ENCODE measurements at regions not wholly inside any gene's neighbourhood (a gene's known extent, or its start where the extent isn't known, plus 50 kb on each side); places are given as distances from the start of the nearest gene placed in this dataset.

DNA sequence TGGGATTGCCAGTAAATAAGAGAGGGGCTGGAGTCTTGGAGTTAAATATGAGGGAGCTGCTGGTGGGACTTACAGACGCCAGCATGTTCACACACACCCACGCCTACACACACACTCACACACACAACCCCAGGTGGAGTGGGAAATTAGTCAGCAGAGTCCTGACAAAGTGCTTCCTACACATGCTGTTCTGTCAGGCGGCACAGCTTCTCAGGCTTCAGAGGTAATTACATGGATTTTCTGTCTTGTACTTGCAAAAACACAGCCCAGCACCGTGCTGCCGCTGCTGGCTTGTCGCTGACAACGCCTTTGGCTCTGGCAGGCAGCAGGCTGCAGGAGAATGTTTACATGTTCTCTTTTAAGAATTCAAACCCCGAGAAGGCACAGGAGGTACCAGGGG, 1186.3 kb upstream of the CELF4 start (continued):
- TF ChIP-seq, protein P1, sequence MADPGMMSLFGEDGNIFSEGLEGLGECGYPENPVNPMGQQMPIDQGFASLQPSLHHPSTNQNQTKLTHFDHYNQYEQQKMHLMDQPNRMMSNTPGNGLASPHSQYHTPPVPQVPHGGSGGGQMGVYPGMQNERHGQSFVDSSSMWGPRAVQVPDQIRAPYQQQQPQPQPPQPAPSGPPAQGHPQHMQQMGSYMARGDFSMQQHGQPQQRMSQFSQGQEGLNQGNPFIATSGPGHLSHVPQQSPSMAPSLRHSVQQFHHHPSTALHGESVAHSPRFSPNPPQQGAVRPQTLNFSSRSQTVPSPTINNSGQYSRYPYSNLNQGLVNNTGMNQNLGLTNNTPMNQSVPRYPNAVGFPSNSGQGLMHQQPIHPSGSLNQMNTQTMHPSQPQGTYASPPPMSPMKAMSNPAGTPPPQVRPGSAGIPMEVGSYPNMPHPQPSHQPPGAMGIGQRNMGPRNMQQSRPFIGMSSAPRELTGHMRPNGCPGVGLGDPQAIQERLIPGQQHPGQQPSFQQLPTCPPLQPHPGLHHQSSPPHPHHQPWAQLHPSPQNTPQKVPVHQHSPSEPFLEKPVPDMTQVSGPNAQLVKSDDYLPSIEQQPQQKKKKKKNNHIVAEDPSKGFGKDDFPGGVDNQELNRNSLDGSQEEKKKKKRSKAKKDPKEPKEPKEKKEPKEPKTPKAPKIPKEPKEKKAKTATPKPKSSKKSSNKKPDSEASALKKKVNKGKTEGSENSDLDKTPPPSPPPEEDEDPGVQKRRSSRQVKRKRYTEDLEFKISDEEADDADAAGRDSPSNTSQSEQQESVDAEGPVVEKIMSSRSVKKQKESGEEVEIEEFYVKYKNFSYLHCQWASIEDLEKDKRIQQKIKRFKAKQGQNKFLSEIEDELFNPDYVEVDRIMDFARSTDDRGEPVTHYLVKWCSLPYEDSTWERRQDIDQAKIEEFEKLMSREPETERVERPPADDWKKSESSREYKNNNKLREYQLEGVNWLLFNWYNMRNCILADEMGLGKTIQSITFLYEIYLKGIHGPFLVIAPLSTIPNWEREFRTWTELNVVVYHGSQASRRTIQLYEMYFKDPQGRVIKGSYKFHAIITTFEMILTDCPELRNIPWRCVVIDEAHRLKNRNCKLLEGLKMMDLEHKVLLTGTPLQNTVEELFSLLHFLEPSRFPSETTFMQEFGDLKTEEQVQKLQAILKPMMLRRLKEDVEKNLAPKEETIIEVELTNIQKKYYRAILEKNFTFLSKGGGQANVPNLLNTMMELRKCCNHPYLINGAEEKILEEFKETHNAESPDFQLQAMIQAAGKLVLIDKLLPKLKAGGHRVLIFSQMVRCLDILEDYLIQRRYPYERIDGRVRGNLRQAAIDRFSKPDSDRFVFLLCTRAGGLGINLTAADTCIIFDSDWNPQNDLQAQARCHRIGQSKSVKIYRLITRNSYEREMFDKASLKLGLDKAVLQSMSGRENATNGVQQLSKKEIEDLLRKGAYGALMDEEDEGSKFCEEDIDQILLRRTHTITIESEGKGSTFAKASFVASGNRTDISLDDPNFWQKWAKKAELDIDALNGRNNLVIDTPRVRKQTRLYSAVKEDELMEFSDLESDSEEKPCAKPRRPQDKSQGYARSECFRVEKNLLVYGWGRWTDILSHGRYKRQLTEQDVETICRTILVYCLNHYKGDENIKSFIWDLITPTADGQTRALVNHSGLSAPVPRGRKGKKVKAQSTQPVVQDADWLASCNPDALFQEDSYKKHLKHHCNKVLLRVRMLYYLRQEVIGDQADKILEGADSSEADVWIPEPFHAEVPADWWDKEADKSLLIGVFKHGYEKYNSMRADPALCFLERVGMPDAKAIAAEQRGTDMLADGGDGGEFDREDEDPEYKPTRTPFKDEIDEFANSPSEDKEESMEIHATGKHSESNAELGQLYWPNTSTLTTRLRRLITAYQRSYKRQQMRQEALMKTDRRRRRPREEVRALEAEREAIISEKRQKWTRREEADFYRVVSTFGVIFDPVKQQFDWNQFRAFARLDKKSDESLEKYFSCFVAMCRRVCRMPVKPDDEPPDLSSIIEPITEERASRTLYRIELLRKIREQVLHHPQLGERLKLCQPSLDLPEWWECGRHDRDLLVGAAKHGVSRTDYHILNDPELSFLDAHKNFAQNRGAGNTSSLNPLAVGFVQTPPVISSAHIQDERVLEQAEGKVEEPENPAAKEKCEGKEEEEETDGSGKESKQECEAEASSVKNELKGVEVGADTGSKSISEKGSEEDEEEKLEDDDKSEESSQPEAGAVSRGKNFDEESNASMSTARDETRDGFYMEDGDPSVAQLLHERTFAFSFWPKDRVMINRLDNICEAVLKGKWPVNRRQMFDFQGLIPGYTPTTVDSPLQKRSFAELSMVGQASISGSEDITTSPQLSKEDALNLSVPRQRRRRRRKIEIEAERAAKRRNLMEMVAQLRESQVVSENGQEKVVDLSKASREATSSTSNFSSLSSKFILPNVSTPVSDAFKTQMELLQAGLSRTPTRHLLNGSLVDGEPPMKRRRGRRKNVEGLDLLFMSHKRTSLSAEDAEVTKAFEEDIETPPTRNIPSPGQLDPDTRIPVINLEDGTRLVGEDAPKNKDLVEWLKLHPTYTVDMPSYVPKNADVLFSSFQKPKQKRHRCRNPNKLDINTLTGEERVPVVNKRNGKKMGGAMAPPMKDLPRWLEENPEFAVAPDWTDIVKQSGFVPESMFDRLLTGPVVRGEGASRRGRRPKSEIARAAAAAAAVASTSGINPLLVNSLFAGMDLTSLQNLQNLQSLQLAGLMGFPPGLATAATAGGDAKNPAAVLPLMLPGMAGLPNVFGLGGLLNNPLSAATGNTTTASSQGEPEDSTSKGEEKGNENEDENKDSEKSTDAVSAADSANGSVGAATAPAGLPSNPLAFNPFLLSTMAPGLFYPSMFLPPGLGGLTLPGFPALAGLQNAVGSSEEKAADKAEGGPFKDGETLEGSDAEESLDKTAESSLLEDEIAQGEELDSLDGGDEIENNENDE (IDR thresholded peaks at IDR 0.05; ENCODE audit: insufficient replicate concordance, low read length): no peak
- TF ChIP-seq POLR2A (IDR thresholded peaks at IDR 0.05; ENCODE audit: control extremely low read depth in 1 of 2, low read depth in 2 of 2, low read length in 2 of 2) (no peak), CHD2 (IDR thresholded peaks at IDR 0.05; ENCODE audit: low read length) (no peak), CREB1 (IDR thresholded peaks at IDR 0.05) (no peak), BACH1 (IDR thresholded peaks at IDR 0.05; ENCODE audit: low read length) (no peak), KDM1A (IDR thresholded peaks at IDR 0.05; ENCODE audit: borderline replicate concordance, low read length) (no peak), HDAC6 (IDR thresholded peaks at IDR 0.05; ENCODE audit: low read depth, low read length) (no peak), CEBPB (IDR thresholded peaks at IDR 0.05; ENCODE audit: low read depth, low read length) (no peak), EP300 (IDR thresholded peaks at IDR 0.05; ENCODE audit: borderline replicate concordance in 1 of 2, low read depth in 2 of 2, low read length in 2 of 2) (no peak), ZNF274 (IDR thresholded peaks at IDR 0.05; ENCODE audit: borderline replicate concordance, extremely low read depth, low read length) (no peak), SP2 (IDR thresholded peaks at IDR 0.05; ENCODE audit: low read length) (no peak), ASH2L (IDR thresholded peaks at IDR 0.05; ENCODE audit: low read length) (no peak), RXRA (IDR thresholded peaks at IDR 0.05; ENCODE audit: insufficient read depth, low read depth, low read length) (no peak)

Measured in H1 (cell line).